ENCODE measurements at regions not wholly inside any gene's neighbourhood (a gene's known extent, or its start where the extent isn't known, plus 50 kb on each side); places are given as distances from the start of the nearest gene placed in this dataset.

- no peak for DNase-seq (ENCODE audit: extremely low spot score, unreplicated experiment)
- no peaks in the 10 kb centered on the region for H3K36me3 Mint-ChIP-seq
- no peaks in the 10 kb centered on the region for H3K27me3 Mint-ChIP-seq
- H3K9me3 Mint-ChIP-seq, result no peaks in the 10 kb centered on the region
- H3K27ac Mint-ChIP-seq, result no peak overlapping the region
- H3K4me3 Mint-ChIP-seq, result no peak overlapping the region
- TF ChIP-seq, protein P1, sequence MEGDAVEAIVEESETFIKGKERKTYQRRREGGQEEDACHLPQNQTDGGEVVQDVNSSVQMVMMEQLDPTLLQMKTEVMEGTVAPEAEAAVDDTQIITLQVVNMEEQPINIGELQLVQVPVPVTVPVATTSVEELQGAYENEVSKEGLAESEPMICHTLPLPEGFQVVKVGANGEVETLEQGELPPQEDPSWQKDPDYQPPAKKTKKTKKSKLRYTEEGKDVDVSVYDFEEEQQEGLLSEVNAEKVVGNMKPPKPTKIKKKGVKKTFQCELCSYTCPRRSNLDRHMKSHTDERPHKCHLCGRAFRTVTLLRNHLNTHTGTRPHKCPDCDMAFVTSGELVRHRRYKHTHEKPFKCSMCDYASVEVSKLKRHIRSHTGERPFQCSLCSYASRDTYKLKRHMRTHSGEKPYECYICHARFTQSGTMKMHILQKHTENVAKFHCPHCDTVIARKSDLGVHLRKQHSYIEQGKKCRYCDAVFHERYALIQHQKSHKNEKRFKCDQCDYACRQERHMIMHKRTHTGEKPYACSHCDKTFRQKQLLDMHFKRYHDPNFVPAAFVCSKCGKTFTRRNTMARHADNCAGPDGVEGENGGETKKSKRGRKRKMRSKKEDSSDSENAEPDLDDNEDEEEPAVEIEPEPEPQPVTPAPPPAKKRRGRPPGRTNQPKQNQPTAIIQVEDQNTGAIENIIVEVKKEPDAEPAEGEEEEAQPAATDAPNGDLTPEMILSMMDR (conservative IDR thresholded peaks at IDR 0.05), result no peak
- no peaks in the 10 kb centered on the region for H3K4me1 Mint-ChIP-seq (ENCODE audit: unreplicated experiment)
Measured at GRCh38 chr13:67330149-67330548, 100.0 kb upstream of the PCDH9 start.

DNA sequence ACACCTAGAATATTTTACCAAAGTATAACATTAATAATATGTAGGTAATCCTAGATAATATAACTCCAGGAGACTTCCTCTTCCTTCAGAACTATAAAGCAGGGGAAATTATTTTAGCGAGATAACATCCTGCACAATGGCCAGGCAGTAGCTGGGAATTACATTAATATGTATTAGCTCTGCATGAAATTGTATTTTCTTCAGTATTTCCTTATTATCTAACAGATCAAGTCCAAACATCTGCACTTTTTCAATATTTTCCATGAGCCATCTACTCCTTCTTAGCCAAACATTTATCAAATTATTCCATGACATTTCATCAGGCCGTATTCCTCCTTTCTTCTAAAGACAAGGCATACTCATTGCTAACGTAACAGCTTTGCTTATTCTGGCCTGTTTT is 98.8 kb upstream of the PCDH9 start:
- Mint-ChIP-seq H3K4me1 (ENCODE audit: unreplicated experiment) (no peaks in the 10 kb centered on the region), H3K4me3 (no peak overlapping the region), H3K9me3 (no peaks in the 10 kb centered on the region), H3K27ac (no peak overlapping the region), H3K27me3 (no peaks in the 10 kb centered on the region), H3K36me3 (no peaks in the 10 kb centered on the region)
- TF ChIP-seq, protein P1 (conservative IDR thresholded peaks at IDR 0.05), result no peak
- no peak for DNase-seq (ENCODE audit: extremely low spot score, unreplicated experiment)

DNA sequence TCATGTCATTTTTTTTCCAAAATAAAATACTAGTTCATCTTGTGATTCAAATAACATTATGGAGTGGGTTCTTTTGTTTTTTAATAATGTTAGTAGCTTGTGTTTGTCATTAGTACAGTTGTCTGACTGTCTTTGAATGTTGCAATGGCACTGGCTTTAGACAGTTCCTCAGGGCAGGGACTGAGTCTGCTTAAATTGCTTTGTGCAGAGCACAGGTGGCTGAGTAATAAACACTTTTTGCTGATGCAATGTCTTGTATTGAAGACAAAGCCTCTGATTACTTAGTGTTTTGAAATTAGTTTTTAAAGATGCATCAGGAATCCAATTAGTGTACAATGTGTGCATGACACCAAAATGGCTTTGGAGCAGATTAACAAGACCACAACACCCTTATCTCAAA is 88.7 kb upstream of the PCDH9 start:
- Mint-ChIP-seq H3K9me3 (no peaks in the 10 kb centered on the region), H3K4me3 (no peak overlapping the region), H3K36me3 (no peaks in the 10 kb centered on the region), H3K27me3 (no peaks in the 10 kb centered on the region), H3K27ac (no peak overlapping the region), H3K4me1 (ENCODE audit: unreplicated experiment) (no peaks in the 10 kb centered on the region)
- no peak for DNase-seq (ENCODE audit: extremely low spot score, unreplicated experiment)
- TF ChIP-seq, protein P1 (conservative IDR thresholded peaks at IDR 0.05), result no peak

GRCh38 chr13:67318398-67318797 is 88.3 kb upstream of the PCDH9 start:
- H3K27ac Mint-ChIP-seq, result no peak overlapping the region
- TF ChIP-seq, protein P1 (conservative IDR thresholded peaks at IDR 0.05), result no peak

GRCh38 chr13:67314405-67314804 is 84.3 kb upstream of the PCDH9 start:
- Mint-ChIP-seq H3K36me3 (no peaks in the 10 kb centered on the region), H3K27ac (no peak overlapping the region)
- TF ChIP-seq, protein P1 (conservative IDR thresholded peaks at IDR 0.05), result no peak

More at GRCh38 chr13:67318398-67318797, 88.3 kb upstream of the PCDH9 start:
- H3K27me3 Mint-ChIP-seq, result no peaks in the 10 kb centered on the region
- H3K36me3 Mint-ChIP-seq, result no peaks in the 10 kb centered on the region
- no peaks in the 10 kb centered on the region for H3K9me3 Mint-ChIP-seq
- H3K4me1 Mint-ChIP-seq (ENCODE audit: unreplicated experiment), result no peaks in the 10 kb centered on the region
- no peak for DNase-seq (ENCODE audit: extremely low spot score, unreplicated experiment)
- H3K4me3 Mint-ChIP-seq, result no peak overlapping the region

More at GRCh38 chr13:67314405-67314804, 84.3 kb upstream of the PCDH9 start:
- H3K4me3 Mint-ChIP-seq, result no peak overlapping the region
- H3K9me3 Mint-ChIP-seq, result no peaks in the 10 kb centered on the region
- DNase-seq (ENCODE audit: extremely low spot score, unreplicated experiment), result no peak
- H3K27me3 Mint-ChIP-seq, result no peaks in the 10 kb centered on the region
- H3K4me1 Mint-ChIP-seq (ENCODE audit: unreplicated experiment), result no peaks in the 10 kb centered on the region
